Vagina (tissue), 2 donors: ENCODE measurements at regions not wholly inside any gene's neighbourhood (a gene's known extent, or its start where the extent isn't known, plus 50 kb on each side); places are given as distances from the start of the nearest gene placed in this dataset.

Experiments
- DNase-seq, 2 donors: peaks; one replicate each; pipeline ENCODE4 v3.0.0-alpha.2; 2017; ENCODE audit errors: extremely low spot score in 2 of 2
- H3K27ac ChIP-seq: fragments of 200-600 bp; sonication (generic); one replicate; pipeline ENCODE4 v1.5.1; 2019
- H3K27me3 ChIP-seq: fragments of 200-600 bp; sonication (generic); one replicate; pipeline ENCODE4 v1.5.1; 2019
- H3K36me3 ChIP-seq, 2 donors: fragments of 200-600 bp; sonication (generic); one replicate each; pipeline ENCODE4 v1.5.1; 2017 to 2019
- H3K4me1 ChIP-seq: fragments of 200-600 bp; sonication (generic); one replicate; pipeline ENCODE4 v1.5.1; 2019
- H3K4me3 ChIP-seq, 2 donors: fragments of 200-600 bp; sonication (generic); 1 replicate in 1 of 2; 2 replicates in 1 of 2; pipeline ENCODE4 v1.5.1; 2016 to 2019
- H3K9me3 ChIP-seq: fragments of 200-600 bp; sonication (generic); one replicate; pipeline ENCODE4 v1.5.1; 2019
- POLR2A ChIP-seq, 2 donors: fragments of 450-650 bp; IDR thresholded peaks; one replicate each; pipeline ENCODE4 v1.6.1; 2017; ENCODE audit warnings: antibody characterized with exemption in 2 of 2, mild to moderate bottlenecking in 2 of 2, moderate library complexity in 2 of 2
- POLR2AphosphoS5 ChIP-seq, 2 donors: sonication (generic); formaldehyde crosslinking; IDR thresholded peaks; one replicate each; pipeline ENCODE4 v1.9.0; 2017; ENCODE audit warnings: antibody characterized with exemption in 2 of 2, mild to moderate bottlenecking in 2 of 2, low read depth in 1 of 2; ENCODE audit not compliant: insufficient read depth in 1 of 2
- intact Hi-C: fragments of 100-400 bp; cut with DNase I; formaldehyde crosslinking; loops from one replicate; pipeline ENCODE4 v1.15.1; 2023
- TF ChIP-seq, protein P1 (sequence below), 3 experiments: fragments of 450-650 bp in 2 of 3; fragments of 200-600 bp in 1 of 3; sonication (generic) in 1 of 3; IDR thresholded peaks; one replicate each; pipeline ENCODE4 v1.5.1; 2017 to 2019; ENCODE audit warnings: antibody characterized with exemption in 3 of 3, mild to moderate bottlenecking in 2 of 3, moderate library complexity in 2 of 3

DNA sequence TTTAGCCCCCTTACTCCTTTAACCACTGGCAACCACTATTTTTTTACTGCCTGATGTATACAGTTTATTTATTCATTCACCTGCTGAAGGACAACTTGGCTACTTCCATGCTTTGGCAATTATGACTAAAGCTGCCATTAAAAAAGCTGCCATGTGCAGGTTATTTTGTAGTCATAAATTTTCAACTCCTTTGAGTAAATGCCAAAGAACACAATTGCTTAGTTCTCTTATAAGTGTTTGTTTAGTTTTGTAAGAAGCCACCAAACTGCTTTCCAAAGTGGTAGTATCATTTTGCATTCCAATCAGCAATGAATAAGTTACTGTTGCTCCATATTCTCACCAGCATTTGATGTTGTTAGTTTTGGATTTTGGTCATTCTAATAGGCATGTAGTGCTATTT, 1831.8 kb downstream of the PCDH7 start:
- Histone ChIP-seq H3K27ac (no peak overlapping the region), H3K9me3 (no peaks in the 10 kb centered on the region), H3K4me1 (no peaks in the 10 kb centered on the region), H3K36me3 (no peaks in the 10 kb centered on the region), H3K27me3 (no peaks in the 10 kb centered on the region), H3K4me3 (no peak overlapping the region)
- DNase-seq: no peak
- intact Hi-C loops: no loop called here
- TF ChIP-seq POLR2A (IDR thresholded peaks at IDR 0.05): no peak
- no peak for TF ChIP-seq POLR2AphosphoS5 (IDR thresholded peaks at IDR 0.05; ENCODE audit: insufficient read depth in 1 of 2, low read depth in 1 of 2)
- TF ChIP-seq, protein P1, sequence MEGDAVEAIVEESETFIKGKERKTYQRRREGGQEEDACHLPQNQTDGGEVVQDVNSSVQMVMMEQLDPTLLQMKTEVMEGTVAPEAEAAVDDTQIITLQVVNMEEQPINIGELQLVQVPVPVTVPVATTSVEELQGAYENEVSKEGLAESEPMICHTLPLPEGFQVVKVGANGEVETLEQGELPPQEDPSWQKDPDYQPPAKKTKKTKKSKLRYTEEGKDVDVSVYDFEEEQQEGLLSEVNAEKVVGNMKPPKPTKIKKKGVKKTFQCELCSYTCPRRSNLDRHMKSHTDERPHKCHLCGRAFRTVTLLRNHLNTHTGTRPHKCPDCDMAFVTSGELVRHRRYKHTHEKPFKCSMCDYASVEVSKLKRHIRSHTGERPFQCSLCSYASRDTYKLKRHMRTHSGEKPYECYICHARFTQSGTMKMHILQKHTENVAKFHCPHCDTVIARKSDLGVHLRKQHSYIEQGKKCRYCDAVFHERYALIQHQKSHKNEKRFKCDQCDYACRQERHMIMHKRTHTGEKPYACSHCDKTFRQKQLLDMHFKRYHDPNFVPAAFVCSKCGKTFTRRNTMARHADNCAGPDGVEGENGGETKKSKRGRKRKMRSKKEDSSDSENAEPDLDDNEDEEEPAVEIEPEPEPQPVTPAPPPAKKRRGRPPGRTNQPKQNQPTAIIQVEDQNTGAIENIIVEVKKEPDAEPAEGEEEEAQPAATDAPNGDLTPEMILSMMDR (IDR thresholded peaks at IDR 0.05): no peak

DNA sequence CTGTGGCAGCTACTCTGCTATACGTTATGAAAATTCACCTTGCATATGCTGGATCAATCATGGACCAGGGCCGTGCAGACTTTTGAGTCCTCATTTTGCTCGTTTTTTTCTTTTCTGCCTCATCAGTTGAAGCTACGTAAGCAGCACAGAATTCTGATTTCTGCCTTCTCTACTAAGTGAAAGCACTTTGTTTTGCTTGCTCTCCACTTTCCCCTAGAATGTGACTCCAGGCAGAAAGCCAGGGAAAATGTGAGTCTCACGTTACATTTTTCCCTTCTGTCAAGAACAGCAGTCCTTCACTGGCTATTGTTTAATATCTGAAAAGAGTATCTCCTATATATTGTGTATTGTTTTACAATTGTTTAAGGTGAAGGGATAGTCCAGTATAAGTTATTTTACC, 1840.1 kb downstream of the PCDH7 start:
- Histone ChIP-seq H3K4me3 (no peak overlapping the region), H3K27ac (no peak overlapping the region), H3K27me3 (no peaks in the 10 kb centered on the region), H3K4me1 (no peaks in the 10 kb centered on the region), H3K9me3 (no peaks in the 10 kb centered on the region), H3K36me3 (no peaks in the 10 kb centered on the region)
- intact Hi-C loops: no loop called here
- TF ChIP-seq POLR2A (IDR thresholded peaks at IDR 0.05): no peak
- no peak for TF ChIP-seq POLR2AphosphoS5 (IDR thresholded peaks at IDR 0.05; ENCODE audit: insufficient read depth in 1 of 2, low read depth in 1 of 2)
- TF ChIP-seq, protein P1 (IDR thresholded peaks at IDR 0.05): no peak
- no peak for DNase-seq

DNA sequence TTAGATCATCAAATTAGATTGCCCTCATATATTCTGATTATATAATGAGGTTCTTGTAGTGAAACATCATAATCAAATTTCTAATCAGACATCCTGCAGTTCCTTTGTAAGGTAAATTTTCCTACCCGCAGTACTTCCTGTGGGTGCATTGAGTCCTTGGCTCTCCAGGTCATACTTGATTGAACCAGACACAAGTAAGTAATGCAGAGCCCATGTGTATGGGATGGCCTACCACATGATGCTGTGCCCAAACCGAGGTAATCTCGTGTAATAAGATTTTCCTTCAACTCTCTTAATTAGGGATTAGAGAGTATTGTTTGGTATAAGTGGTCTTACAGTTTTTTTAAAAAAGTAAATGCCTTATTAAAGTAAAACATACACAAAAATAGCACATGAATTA, 1841.8 kb downstream of the PCDH7 start:
- no peaks in the 10 kb centered on the region for H3K4me1 ChIP-seq
- intact Hi-C loops: no loop called here
- no peaks in the 10 kb centered on the region for H3K36me3 ChIP-seq
- DNase-seq: no peak
- no peak overlapping the region for H3K4me3 ChIP-seq
- H3K9me3 ChIP-seq: no peaks in the 10 kb centered on the region
- no peak overlapping the region for H3K27ac ChIP-seq
- TF ChIP-seq, protein P1 (IDR thresholded peaks at IDR 0.05): no peak
- no peak for TF ChIP-seq POLR2A (IDR thresholded peaks at IDR 0.05)
- no peak for TF ChIP-seq POLR2AphosphoS5 (IDR thresholded peaks at IDR 0.05; ENCODE audit: insufficient read depth in 1 of 2, low read depth in 1 of 2)
- H3K27me3 ChIP-seq: no peaks in the 10 kb centered on the region

DNA sequence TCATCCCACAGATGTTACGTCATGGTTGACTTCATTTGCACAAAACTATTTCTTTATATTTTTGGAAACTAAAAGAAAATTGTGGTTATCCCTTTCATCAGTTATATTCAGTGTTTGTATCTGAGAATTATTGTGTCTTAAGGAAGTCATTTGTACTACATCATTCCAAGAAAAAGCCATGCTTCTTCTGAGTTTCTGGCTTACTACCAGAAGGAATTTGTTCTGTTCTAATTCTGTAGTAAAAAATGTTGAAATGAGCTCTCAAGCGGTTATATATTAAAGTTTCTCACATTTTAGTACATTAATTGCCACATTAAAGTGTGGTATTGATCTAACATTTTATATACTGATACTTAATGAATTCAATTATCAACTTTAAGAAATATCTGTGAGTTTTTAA, 1844.5 kb downstream of the PCDH7 start:
- Histone ChIP-seq H3K27me3 (no peaks in the 10 kb centered on the region), H3K36me3 (no peaks in the 10 kb centered on the region), H3K4me1 (no peaks in the 10 kb centered on the region), H3K4me3 (no peak overlapping the region), H3K9me3 (no peaks in the 10 kb centered on the region), H3K27ac (no peak overlapping the region)
- intact Hi-C loops: no loop called here
- TF ChIP-seq POLR2A (IDR thresholded peaks at IDR 0.05): no peak
- TF ChIP-seq, protein P1 (IDR thresholded peaks at IDR 0.05): no peak
- DNase-seq: no peak

DNA sequence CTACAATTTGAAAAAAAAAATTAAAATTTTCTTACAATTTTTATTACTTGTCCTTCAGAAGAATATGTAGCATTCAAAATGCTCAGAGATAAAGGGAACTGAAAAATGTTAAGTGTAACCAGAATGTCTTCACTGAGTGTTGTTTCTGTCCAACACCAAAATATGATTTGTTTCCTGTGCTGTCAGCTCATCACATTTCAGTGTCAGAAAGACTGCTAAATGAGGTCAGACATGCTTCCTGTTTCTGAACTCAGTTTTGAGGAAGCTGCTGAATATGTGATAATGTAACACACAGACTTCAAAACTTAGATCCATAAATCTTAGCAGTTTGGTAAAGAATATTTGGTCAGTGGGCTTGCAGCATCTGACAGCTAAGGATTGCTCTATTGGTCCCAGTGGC, 1849.7 kb downstream of the PCDH7 start:
- Histone ChIP-seq H3K27ac (no peak overlapping the region), H3K9me3 (no peaks in the 10 kb centered on the region), H3K4me3 (no peak overlapping the region), H3K27me3 (no peaks in the 10 kb centered on the region), H3K4me1 (no peaks in the 10 kb centered on the region), H3K36me3 (no peaks in the 10 kb centered on the region)
- DNase-seq: no peak
- TF ChIP-seq POLR2A (IDR thresholded peaks at IDR 0.05): no peak
- TF ChIP-seq, protein P1 (IDR thresholded peaks at IDR 0.05): no peak
- intact Hi-C loops: no loop called here
